HG02571 (cell line): ENCODE measurements at regions not wholly inside any gene's neighbourhood (a gene's known extent, or its start where the extent isn't known, plus 50 kb on each side); places are given as distances from the start of the nearest gene placed in this dataset.

ENCODE experiments used
- ATAC-seq: cut with Tn5 transposase; IDR thresholded peaks from one replicate; pipeline ENCODE4 v1.9.1; 2021; ENCODE audit warnings: mild to moderate bottlenecking, moderate library complexity; ENCODE audit not compliant: unreplicated experiment

GRCh38 chr13:50585674-50586413 lies 257.6 kb downstream of the DLEU7 start:
- ATAC-seq: no peak

GRCh38 chr13:50586414-50587083 lies 256.9 kb downstream of the DLEU7 start:
- no peak for ATAC-seq

- ATAC-seq: no peak
Observed at GRCh38 chr13:50587115-50587514, 256.4 kb downstream of the DLEU7 start.

GRCh38 chr13:50587645-50588373 lies 255.7 kb downstream of the DLEU7 start:
- no peak for ATAC-seq

- no peak for ATAC-seq
Observed at GRCh38 chr13:50588491-50589130, 254.9 kb downstream of the DLEU7 start.

DNA sequence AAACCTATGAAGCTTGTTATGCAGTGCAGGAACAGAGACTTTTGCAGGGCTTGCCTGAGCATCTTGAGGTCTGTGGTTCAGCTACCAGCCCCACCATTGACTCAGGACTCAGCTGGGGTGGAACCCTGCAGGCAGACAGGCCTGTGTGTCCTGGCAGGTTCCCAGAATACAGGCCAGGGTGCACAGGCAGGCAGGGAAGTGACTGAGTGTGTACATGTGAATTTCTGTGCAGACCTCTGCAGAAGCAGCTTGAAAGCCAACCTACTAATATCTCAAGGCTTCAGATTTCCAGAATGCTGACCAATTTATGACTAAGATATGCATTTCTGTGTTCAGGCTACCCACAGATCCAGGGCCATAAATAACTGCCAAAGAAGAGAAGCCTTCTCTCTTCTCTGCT lies 254.4 kb downstream of the DLEU7 start:
- ATAC-seq: no peak

GRCh38 chr13:50589651-50590054 lies 253.8 kb downstream of the DLEU7 start:
- ATAC-seq: no peak

DNA sequence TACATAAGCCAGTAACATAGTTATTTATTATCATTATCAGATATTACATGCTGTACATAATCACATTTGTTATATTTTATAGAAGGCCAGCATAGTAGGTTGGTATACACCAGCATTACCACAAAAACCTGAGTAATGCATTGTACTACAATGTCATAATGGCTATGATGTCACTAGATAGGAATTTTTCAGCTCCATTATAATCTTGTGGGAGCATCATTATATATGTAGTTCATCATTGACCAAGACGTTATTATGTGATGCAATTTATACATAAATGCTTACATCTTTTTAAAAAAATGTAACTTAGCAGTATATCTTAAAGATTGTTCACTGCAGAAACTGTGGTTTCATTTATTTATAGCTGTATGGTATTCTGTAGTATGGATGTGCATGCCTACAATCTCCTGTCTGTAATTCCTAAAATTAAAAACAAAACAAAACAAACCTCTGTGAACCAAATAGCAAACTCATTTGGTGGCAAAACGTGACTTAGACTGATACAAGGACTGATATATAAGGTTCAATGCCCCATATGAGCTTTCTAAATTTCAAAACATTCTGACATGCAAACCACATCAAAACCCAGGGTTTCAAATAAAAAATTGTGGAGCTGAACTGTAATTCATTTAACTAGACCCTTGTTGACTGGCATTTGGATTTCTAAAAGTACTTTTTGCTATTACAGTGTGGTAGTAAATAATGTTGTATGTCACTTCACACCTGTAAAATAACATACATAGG lies 250.9 kb downstream of the DLEU7 start:
- ATAC-seq: no peak

- no peak for ATAC-seq
Observed at GRCh38 chr13:50593207-50593606, 250.3 kb downstream of the DLEU7 start.

DNA sequence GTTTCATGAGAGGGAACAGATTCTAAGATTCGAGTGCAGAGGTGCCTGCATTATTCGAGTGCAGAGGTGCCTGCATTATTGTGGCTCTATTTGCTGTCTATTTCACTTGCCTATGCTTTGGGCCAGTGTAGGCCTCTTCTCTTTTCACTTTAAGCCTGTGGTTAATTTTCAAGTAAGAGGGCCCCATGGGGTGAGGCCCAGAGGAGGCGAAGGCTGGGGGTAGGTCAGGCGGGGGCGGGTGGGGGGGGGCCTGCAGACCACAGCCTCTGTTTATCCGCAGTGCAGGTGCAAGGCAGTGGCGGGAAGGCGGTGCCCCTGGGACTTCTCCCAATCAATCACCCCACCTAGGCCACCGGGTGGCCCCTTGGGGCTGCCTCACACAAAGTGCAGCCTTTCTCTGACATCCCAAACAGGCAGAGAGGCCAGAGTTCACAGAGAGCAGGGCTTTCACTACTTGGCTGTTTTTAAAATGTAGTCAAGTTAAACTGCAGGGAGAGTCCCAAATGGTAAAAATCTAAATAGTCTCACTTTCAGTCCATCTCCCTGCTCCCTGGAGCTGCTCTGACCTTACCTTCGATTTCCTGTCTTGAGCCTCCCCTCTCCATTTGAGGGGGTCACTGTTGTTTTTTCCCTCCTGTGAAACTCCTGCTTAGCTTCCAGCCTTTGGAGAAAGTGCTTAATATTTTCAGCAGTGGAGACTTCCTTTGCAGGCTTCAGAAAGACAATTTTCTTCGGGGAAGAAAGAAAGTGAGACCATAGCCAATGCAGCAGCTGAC lies 249.0 kb downstream of the DLEU7 start:
- peak; percentile 91 for ATAC-seq

DNA sequence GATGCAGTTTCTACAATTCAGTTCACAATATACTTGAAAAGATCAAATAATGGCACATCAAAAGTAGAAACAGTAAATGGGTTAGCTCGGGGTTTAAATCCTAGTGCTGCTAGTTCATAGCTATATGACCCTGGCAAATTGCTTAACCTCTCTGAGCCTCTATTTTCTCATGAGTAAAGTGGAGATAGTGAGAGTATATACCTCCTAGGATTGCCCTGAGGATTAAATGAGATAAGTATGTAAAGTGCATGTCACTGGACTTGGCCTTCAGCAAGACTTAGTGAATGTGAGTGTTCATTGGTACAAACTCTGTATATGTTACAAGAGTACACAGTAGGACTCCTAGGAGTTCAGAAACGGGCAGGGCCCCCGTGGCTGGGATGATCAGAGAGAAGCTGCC lies 248.3 kb downstream of the DLEU7 start:
- ATAC-seq: no peak

DNA sequence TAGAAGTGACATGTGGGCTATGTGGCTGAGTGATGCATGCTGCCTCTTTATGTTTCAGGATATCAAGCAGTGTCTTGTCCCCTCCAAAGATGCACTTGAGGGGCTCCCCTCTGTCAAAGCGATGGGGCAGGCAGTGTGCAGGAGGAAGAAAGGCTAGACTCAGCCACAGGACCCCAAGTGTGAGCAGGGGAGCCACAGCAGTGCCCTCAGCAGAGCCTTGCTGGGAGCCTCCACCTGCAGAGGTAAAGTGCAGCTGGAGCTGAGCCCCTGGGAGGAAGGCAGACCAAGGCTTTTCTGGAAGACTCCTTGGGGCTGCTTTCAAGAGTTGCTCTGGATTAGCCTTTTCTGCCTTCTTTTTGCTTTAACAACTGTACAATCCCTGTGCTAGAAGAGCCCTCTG lies 247.3 kb downstream of the DLEU7 start:
- ATAC-seq: no peak

GRCh38 chr13:50596776-50597203 lies 246.7 kb downstream of the DLEU7 start:
- no peak for ATAC-seq

DNA sequence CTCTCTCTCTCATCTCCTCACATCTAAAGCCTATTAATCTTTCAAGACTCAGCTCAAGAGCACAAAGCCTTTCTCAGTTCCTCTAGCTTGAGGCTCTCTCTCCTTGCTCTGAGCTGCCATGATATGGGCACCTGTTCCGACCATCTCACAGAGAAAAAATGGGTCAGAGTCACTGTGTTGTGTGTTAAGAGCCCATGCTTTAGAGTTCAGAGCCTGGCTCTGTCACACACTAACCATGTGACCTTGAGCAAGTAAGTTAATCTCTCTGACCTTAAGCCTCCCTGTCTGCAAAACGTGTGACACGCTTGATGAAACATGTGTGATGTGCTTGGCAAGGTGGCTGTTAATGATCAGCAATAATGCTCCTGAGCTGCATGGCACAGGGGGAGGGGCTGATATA lies 245.2 kb downstream of the DLEU7 start:
- no peak for ATAC-seq

- no peak for ATAC-seq
Observed at GRCh38 chr13:50599046-50599445, 244.4 kb downstream of the DLEU7 start.

GRCh38 chr13:50599927-50600326 lies 243.6 kb downstream of the DLEU7 start:
- ATAC-seq: no peak

DNA sequence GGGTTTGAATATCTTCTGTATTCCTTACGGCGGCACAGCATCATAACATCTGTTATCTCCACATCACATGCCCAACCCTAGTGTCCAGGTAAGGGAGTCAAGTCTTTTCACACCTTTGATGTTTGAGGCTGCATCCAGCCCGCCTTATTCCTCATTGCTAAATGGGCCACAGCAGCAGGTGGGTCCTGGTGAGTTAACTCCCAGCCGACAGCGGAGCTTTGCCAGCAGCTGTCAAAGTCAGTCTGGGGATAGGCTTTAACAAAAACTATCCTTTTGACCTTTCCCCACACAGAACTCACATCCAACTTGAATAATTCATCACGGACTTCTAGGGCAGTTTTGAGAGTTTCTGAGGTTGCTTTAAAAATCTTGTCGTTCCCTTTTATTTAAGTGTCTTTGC lies 235.1 kb downstream of the DLEU7 start:
- ATAC-seq: no peak

DNA sequence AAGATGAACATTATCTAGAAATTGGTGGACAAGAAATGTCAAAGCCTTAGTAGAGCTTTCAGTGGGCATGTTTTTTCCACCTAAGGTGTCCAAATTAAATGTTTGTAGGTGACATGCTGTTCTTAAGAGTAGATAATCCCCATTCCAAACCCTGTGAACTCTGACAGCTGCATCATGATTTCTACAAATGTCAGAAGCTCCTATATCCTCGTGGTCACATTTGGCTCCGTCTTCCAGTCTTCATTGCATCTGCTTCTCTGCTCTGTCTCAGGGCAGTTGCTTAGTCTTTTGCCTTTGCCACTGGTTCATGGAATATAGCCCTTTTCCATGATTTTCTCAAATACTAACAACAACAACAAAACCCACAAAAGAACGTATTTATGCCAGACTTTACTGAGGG lies 234.5 kb downstream of the DLEU7 start:
- ATAC-seq: no peak

GRCh38 chr13:50610238-50610637 lies 233.3 kb downstream of the DLEU7 start:
- no peak for ATAC-seq
